VCaP (cell line): ENCODE measurements at regions not wholly inside any gene's neighbourhood (a gene's known extent, or its start where the extent isn't known, plus 50 kb on each side); places are given as distances from the start of the nearest gene placed in this dataset.
"Not testable (repeated sequence)": the region's sequence is repeated elsewhere in the genome, so short reads cannot be mapped to it uniquely, and the experiment has no call there.

ENCODE experiments used
- H3K27ac ChIP-seq: fragments of 450-650 bp; 2 replicates; pipeline ENCODE4 v1.5.1; 2017
- CTCF ChIP-seq: fragments of 450-650 bp; conservative IDR thresholded peaks from 2 replicates; pipeline ENCODE4 v1.5.1; 2017; ENCODE audit warnings: mild to moderate bottlenecking, moderate library complexity

- TF ChIP-seq CTCF: no peak
- no peak overlapping the region for H3K27ac ChIP-seq
These were observed 930.1 kb upstream of the GJE1 start for GRCh38 chr6:141202626-141203025.

GRCh38 chr6:141199074-141199473 is 933.7 kb upstream of the GJE1 start:
- TF ChIP-seq CTCF: no peak
- no peak overlapping the region for H3K27ac ChIP-seq

- H3K27ac ChIP-seq: no peak overlapping the region
- TF ChIP-seq CTCF: no peak
These were observed 937.4 kb upstream of the GJE1 start for GRCh38 chr6:141195251-141195832.

- H3K27ac ChIP-seq: no peak overlapping the region
- TF ChIP-seq CTCF: no peak
These were observed 949.4 kb upstream of the GJE1 start for GRCh38 chr6:141183368-141183767.

GRCh38 chr6:141175458-141175857 is 957.3 kb upstream of the GJE1 start:
- not testable (repeated sequence) for H3K27ac ChIP-seq

GRCh38 chr6:141174932-141175331 is 957.8 kb upstream of the GJE1 start:
- no peak overlapping the region for H3K27ac ChIP-seq
- no peak for TF ChIP-seq CTCF

GRCh38 chr6:141173529-141173928 is 959.2 kb upstream of the GJE1 start:
- TF ChIP-seq CTCF: no peak
- H3K27ac ChIP-seq: no peak overlapping the region

GRCh38 chr6:141169419-141169818 is 963.3 kb upstream of the GJE1 start:
- no peak overlapping the region for H3K27ac ChIP-seq
- TF ChIP-seq CTCF: no peak
